Fibroblast of skin of right quadriceps (primary cell): ENCODE measurements at regions not wholly inside any gene's neighbourhood (a gene's known extent, or its start where the extent isn't known, plus 50 kb on each side); places are given as distances from the start of the nearest gene placed in this dataset.

Experiments used
- DNase-seq: peaks from one replicate; pipeline ENCODE4 v3.0.0-alpha.2; 2013

DNA sequence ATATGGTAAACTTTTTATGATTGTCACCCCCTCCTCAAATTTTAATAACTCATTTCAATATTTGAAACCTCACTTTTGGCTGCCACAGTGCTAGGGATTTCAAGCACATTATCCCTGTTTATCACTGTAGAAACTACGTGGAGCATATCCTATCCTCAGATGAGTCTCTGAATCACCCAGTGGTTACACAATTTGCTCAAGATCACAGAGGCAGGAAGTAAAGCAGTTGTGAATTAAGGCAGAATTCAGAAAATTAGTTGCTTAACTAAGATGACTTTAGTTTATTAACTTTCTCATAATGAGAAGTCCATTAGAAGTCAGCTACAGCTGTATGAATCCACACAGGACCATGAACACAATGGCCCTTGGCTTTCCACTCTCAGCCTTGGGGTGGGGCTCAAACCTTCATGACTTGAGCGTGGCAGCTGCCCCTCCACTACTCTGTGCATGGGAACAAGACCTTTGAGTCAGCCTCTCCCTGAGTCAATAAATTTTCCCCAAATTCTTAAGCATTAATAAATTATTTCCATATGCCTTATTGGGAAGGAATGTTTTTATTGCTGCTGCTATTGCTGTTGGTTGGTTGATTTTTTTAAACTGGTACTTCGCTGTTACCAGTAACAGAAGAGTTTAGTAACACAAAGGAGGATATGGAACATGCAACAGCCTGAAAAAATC, 369.0 kb downstream of the CBLN2 start:
- peak; percentile 87 for DNase-seq

GRCh38 chr18:72171596-72171995, 372.5 kb downstream of the CBLN2 start:
- no peak for DNase-seq

DNA sequence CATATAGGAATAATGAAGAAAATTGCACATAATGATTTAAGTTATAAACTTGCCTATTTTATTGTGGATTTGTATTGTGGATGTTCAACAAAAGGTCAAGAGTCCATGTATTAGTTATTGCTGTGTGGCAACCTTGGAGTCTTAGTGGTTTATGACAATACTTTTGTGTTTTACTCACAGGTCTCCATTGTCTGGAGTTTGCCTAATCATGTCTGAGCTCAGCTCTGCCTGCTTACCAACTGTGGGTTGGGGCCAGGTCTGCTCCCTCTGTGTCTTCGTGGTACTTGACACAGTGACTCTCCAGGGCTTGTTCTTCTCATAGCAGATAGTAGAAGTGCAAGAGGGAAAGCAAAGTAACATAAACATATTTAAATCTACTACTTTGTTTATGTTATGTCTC, 382.5 kb downstream of the CBLN2 start:
- DNase-seq, result peak; percentile 30

DNA sequence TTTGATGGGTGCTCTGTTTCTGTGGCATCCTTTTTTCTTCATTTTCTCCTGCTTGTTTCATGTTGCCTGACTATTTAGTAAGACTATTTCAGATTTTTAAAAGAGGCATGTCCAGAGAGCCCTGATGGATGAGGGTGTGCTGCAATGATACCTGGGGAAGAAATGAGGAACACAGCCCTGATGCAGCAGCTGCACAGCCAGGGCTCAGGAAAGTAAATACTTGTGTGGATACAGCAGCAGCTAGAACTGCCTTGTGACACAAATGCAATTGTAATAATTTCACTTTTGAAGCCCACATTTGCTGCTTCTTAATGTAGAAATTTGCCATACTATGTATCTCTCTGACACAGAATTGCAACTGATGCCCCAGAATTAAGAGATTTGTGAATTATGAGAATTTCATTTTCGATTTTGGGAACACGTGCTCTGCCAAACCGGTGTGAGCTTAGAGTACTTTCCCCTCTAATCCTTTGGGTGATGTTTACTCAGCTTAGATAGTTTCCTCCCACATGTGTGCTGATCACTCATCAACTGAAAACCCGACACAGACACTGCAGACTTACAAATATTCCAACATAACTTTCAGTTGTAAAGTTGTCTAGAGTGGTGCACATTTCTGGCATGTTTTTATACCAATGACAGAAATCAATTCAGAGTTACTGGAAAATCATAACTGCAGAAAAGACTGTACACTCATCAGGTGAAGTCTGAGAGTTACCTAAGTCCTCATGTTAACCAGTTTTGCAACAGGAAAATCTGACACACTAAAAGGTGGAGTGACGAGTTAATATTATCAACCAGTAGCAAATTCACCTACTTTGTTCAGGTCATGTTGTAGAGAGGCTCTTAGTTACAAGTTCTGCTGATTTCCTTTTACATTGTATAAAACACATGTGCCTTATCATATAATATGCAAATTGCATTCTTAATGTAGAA, 383.4 kb downstream of the CBLN2 start:
- peak; percentile 10 for DNase-seq

- DNase-seq, result no peak
These were observed 388.8 kb downstream of the CBLN2 start for GRCh38 chr18:72155327-72155726.

DNA sequence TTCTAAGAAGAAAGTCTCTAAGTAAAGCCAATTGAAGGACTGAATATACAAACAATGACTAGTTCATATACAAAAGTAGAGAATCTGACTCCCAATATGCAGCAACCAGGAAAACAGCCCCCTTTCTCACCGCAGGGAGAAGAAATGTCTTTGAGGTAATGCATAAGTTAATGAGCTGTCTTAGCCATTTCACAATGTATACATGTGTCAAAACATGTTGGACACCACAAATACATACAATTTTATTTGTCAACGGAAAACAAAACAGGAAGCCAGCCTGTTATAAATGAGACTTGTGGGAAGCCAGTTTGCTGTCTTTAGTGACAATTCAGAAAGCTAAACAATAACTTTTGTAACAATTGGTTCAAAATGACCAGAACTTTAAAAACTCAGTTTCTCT, 389.2 kb downstream of the CBLN2 start:
- DNase-seq, result no peak

GRCh38 chr18:72152935-72153334, 391.2 kb downstream of the CBLN2 start:
- DNase-seq, result no peak

DNA sequence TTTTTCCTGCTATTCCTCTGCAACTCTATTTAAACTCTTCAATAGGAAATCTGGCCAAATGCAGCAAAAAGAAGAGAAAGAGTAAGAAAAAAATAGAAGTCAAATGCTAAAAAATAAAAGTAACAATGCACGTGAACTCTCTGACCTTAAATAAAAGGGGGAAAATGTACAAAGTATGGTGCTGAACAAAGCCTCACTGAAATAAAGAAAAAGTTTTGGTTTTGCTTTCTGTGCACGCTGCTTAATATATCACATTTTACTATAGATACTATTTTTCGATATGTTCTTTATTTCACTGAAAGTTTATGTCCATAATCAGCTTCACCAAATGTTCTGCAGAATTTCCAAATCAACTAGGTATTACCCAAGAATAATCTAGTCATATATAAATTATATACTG, 396.3 kb downstream of the CBLN2 start:
- no peak for DNase-seq

- DNase-seq, result no peak
These were observed 404.1 kb downstream of the CBLN2 start for GRCh38 chr18:72140007-72140406.

DNA sequence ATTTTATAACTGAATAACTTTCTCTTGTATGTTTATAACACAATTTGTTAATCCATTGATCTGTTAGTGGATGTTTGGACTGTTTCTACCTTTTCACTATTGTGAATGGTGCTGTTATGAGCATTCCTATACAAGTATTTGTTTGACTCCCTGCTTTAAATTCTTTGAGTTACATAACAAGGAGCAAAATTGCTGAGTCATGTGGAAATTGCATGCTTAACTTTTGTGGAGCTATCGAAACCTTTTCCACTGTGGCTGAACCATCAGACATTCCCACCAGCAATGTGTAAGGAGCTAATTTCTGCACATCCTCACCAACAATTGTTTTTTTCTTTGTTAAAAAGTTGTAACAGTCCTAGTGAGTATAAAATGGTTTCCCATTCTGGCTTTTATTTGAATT, 415.5 kb downstream of the CBLN2 start:
- peak; percentile 30 for DNase-seq

DNA sequence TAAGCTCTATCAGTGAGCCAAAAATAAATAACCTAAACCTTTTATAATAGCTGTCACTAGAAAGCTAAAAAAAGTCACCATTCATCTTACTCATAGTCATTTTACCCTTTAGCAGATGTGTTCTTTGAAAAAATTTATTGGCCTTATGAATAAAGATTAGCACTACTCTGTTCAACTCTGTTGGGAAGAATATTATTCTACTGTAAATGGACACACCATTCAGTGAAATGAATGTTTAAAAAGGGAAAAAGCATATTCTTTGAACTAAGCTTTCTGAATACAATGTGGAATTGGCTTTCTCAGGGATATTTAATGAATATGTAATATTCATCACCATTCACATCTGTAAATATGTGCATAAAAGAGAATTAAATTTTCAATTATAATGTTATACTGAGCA, 422.0 kb downstream of the CBLN2 start:
- no peak for DNase-seq

- no peak for DNase-seq
These were observed 425.1 kb downstream of the CBLN2 start for GRCh38 chr18:72119082-72119481.

DNA sequence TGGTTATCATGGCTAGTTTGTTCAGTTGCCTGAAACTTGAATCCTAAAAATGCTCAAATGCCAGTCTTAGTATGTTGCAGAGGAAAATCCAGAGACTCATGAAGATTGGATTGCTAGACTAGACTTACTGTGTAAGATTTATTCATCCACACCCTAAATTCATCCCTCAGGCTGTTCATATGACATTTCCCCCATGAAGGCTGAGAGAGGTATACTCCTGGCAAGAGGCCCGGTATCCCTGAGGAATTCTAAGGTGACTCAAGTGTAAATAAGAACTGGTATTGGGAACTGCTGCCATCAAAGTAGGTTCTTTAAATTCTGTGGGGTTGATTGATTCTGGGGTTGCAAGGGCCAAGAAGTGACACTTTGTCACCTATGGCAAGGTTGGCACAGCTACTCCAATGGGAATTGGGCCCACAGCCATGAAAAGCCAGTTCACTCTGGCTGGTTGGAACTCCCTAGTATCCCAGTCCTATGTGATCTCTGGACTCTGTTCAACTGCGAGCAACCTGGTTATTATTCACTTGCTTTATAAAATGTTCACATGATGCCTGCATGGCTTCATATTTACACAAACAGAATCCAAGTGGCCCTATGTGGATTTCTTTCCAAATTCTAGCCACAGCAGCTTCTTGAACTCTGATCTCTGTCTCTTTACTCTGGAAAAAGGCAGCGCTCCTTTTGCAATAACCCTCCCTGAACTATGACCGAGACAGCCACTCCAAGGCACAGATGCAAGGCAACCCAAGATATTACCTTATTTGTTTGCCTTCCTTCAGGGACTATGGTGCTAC, 429.1 kb downstream of the CBLN2 start:
- DNase-seq, result no peak

DNA sequence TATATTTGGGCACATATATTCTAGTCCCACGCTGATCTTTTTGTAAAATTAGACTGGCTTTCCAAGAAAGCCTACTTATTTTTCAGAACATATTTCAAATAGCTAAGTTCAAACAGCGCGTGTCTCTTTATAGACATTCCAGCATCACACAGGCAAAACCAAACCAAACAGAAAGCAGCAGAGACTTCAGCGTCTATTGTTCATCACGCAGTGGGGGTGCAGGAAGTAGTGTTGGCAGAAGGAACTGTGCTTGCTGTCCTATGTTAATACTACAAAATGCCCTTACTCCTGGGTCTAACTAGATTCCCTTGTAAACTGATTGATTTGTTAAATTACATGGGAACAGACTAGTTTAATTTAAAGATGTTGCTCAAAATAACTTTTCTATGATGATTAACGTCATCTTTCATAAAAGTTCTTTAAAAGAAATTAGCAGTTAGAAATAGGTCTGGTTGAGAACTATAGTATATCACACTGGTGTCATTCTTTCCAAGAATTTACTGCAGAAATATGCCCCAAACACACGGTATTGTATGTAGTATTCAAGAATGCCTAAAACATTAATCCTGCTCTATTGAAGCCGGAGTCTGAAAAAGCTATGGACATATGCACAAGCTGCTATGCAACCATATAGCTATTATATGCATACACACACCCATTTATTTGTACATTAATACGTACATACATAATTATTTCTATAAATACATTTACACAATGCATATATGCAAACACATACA, 436.3 kb downstream of the CBLN2 start:
- peak; percentile 59 for DNase-seq

DNA sequence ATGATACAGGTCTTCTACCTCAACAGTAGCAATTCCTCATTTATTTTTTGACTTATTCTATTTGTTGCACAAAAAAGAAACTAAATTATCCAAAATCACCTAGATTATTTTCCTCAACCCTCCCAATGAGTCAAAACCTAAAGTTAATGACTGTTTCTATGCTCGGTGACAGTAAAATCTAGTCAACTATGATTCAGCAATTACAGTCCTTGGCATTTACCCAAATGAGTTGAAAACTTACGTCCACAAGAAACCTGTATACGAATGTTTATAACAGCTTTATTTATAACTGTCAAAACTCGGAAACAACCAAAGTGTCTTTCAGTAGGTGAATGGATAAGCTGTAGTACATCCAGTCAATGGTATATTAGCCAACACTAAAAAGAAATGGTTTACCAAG, 439.3 kb downstream of the CBLN2 start:
- DNase-seq, result no peak

GRCh38 chr18:72102412-72102811, 441.7 kb downstream of the CBLN2 start:
- no peak for DNase-seq

GRCh38 chr18:72100465-72101004, 443.6 kb downstream of the CBLN2 start:
- DNase-seq, result no peak

GRCh38 chr18:72091369-72091768, 452.8 kb downstream of the CBLN2 start:
- no peak for DNase-seq

DNA sequence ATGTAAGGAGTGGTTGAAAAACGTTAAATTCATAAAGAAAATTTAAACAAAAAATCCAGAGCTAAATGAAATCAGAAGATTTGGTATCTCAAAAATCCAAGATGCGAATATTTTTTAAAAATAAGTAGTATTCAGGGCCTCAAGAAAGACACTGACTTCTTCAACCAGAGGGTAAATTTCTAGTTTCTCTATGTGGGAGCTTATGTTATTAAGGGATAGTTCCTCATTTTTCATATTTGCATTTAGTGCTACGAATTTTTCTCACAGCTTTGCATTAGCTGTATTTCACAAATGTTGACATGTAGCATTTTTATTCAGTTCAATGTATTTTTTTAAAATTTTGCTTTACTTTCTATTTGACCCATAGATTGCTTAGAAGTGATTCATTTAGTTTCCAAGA, 454.7 kb downstream of the CBLN2 start:
- DNase-seq, result no peak

GRCh38 chr18:72086421-72086820, 457.7 kb downstream of the CBLN2 start:
- DNase-seq, result peak; percentile 19

GRCh38 chr18:72075040-72075439, 469.1 kb downstream of the CBLN2 start:
- no peak for DNase-seq

GRCh38 chr18:72063001-72063400, 481.1 kb downstream of the CBLN2 start:
- DNase-seq, result no peak
